ENCODE measurements at regions not wholly inside any gene's neighbourhood (a gene's known extent, or its start where the extent isn't known, plus 50 kb on each side); places are given as distances from the start of the nearest gene placed in this dataset.

DNA sequence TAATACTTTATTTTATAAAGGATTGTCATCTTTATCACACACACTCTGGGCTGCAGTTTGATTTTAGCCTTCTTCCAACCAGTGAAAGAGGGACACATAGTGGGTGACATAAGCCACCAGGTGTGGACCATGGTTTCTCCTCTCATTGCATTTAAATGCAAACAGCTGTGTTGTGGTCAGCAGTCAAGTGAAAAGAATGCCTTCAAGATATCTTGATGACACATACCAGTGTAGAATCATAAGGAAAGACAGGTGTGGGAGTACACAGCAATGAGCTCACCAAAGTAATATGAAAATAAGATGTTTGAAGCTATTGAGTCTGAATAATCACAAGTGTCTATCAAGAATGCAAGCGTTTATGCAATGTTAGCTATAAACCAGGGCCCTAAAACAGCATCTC, 580.0 kb downstream of the XPNPEP1 start:
- no peak overlapping the region for H2AFZ ChIP-seq (ENCODE audit: low read depth, low read length, poor library complexity, severe bottlenecking)
- no peaks in the 10 kb centered on the region for H3K79me2 ChIP-seq (ENCODE audit: insufficient read depth, low read length)
- DNase-seq (ENCODE audit: low read depth, low spot score) (no peak), ATAC-seq (no peak)
- H3K27ac ChIP-seq (ENCODE audit: low read depth, low read length) = no peak overlapping the region
- H4K20me1 ChIP-seq (ENCODE audit: insufficient read depth) = no peaks in the 10 kb centered on the region
- no TSS peak for BruUV-seq (replicated peaks)
- H3K4me2 ChIP-seq (ENCODE audit: low read length) = no peak overlapping the region
- H3K4me3 ChIP-seq (replicated peaks in 1 of 2; ENCODE audit: low read depth in 1 of 2, low read length in 2 of 2) = no peak overlapping the region
- intact Hi-C loops (cut with micrococcal nuclease) = no loop called here
- no peak overlapping the region for H3K9ac ChIP-seq (ENCODE audit: low read length)
- no peaks in the 10 kb centered on the region for H3K9me2 ChIP-seq (ENCODE audit: insufficient read depth)
- ChIA-PET CTCF (no interaction called here), RAD21 (ENCODE audit: low non-redundant PET in 1 of 2, low total read pairs in 2 of 2, uncharacterized antibody in 2 of 2, unreplicated experiment in 2 of 2) (no interaction called here), POLR2A (no interaction called here)
- H3K9me3 ChIP-seq (ENCODE audit: control insufficient read depth in 1 of 2, insufficient read depth in 1 of 2, low read depth in 1 of 2, low read length in 2 of 2) = peaks cover 20 to 53% of the 10 kb centered on the region in 2 experiments; a peak in 2 of 4 replicates
- H3K4me1 ChIP-seq (ENCODE audit: control insufficient read depth in 1 of 2, insufficient read depth in 2 of 2, low read length in 2 of 2) = no peaks in the 10 kb centered on the region
- no peaks in the 10 kb centered on the region for H3K27me3 ChIP-seq (ENCODE audit: insufficient read depth, low read length)
- no peak for TF ChIP-seq ZFX (IDR thresholded peaks at IDR 0.05)
- TF ChIP-seq, protein P1, sequence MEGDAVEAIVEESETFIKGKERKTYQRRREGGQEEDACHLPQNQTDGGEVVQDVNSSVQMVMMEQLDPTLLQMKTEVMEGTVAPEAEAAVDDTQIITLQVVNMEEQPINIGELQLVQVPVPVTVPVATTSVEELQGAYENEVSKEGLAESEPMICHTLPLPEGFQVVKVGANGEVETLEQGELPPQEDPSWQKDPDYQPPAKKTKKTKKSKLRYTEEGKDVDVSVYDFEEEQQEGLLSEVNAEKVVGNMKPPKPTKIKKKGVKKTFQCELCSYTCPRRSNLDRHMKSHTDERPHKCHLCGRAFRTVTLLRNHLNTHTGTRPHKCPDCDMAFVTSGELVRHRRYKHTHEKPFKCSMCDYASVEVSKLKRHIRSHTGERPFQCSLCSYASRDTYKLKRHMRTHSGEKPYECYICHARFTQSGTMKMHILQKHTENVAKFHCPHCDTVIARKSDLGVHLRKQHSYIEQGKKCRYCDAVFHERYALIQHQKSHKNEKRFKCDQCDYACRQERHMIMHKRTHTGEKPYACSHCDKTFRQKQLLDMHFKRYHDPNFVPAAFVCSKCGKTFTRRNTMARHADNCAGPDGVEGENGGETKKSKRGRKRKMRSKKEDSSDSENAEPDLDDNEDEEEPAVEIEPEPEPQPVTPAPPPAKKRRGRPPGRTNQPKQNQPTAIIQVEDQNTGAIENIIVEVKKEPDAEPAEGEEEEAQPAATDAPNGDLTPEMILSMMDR (IDR thresholded peaks at IDR 0.05 in 2 of 3, conservative IDR thresholded peaks at IDR 0.05 in 1 of 3; ENCODE audit: borderline replicate concordance in 1 of 3, insufficient read depth in 1 of 3, low read depth in 2 of 3, low read length in 2 of 3) = no peak
- H3K36me3 ChIP-seq (ENCODE audit: control insufficient read depth in 1 of 2, insufficient read depth in 2 of 2, low read length in 2 of 2) = no peaks in the 10 kb centered on the region

DNA sequence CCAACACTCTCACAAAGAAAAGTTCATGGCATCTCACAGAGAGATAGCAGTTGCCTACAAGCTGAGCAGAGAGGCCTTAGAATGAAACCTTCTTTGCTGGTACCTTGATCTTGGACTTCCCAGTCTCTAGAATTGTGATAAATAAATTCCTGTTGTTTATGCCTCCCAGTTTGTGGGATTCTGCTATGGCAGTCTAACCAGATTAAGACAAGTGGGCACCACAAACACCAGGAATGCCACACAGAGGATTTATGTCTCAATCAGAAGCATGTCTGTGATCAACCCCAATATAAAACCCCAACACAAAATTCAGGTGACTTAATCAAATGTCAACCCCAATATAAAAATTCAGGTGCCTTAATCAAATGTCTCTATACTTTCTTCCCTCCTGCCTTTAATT, 581.3 kb downstream of the XPNPEP1 start:
- H3K27me3 ChIP-seq (ENCODE audit: insufficient read depth, low read length) = no peaks in the 10 kb centered on the region
- H3K4me3 ChIP-seq (replicated peaks in 1 of 2; ENCODE audit: low read depth in 1 of 2, low read length in 2 of 2) = no peak overlapping the region
- intact Hi-C loops (cut with micrococcal nuclease) = no loop called here
- no TSS peak for BruUV-seq (replicated peaks)
- CTCF ChIA-PET = no interaction called here
- H3K4me2 ChIP-seq (ENCODE audit: low read length) = no peak overlapping the region
- RAD21 ChIA-PET (ENCODE audit: low non-redundant PET in 1 of 2, low total read pairs in 2 of 2, uncharacterized antibody in 2 of 2, unreplicated experiment in 2 of 2) = no interaction called here
- no peaks in the 10 kb centered on the region for H3K36me3 ChIP-seq (ENCODE audit: control insufficient read depth in 1 of 2, insufficient read depth in 2 of 2, low read length in 2 of 2)
- POLR2A ChIA-PET = no interaction called here
- H3K9ac ChIP-seq (ENCODE audit: low read length) = no peak overlapping the region
- no peak overlapping the region for H2AFZ ChIP-seq (ENCODE audit: low read depth, low read length, poor library complexity, severe bottlenecking)
- DNase-seq (ENCODE audit: low read depth, low spot score) (no peak), ATAC-seq (no peak)
- H3K9me2 ChIP-seq (ENCODE audit: insufficient read depth) = no peaks in the 10 kb centered on the region
- H3K9me3 ChIP-seq (ENCODE audit: control insufficient read depth in 1 of 2, insufficient read depth in 1 of 2, low read depth in 1 of 2, low read length in 2 of 2) = peaks cover 20 to 49% of the 10 kb centered on the region in 2 experiments; a peak in 2 of 4 replicates
- no peaks in the 10 kb centered on the region for H4K20me1 ChIP-seq (ENCODE audit: insufficient read depth)
- H3K27ac ChIP-seq (ENCODE audit: low read depth, low read length) = no peak overlapping the region
- H3K79me2 ChIP-seq (ENCODE audit: insufficient read depth, low read length) = no peaks in the 10 kb centered on the region
- no peaks in the 10 kb centered on the region for H3K4me1 ChIP-seq (ENCODE audit: control insufficient read depth in 1 of 2, insufficient read depth in 2 of 2, low read length in 2 of 2)
- TF ChIP-seq CEBPB (IDR thresholded peaks at IDR 0.05; ENCODE audit: low read depth) (no peak), CBX3 (IDR thresholded peaks at IDR 0.05; ENCODE audit: low read depth) (no peak), POLR2AphosphoS5 (IDR thresholded peaks at IDR 0.05; ENCODE audit: low read depth, low read length) (no peak), FOSL1 (IDR thresholded peaks at IDR 0.05; ENCODE audit: low read depth) (no peak), SP1 (IDR thresholded peaks at IDR 0.05; ENCODE audit: low read depth) (no peak), EZH2 (IDR thresholded peaks at IDR 0.05) (no peak), RAD21 (IDR thresholded peaks at IDR 0.05; ENCODE audit: low read depth) (no peak)
- TF ChIP-seq, protein P2, sequence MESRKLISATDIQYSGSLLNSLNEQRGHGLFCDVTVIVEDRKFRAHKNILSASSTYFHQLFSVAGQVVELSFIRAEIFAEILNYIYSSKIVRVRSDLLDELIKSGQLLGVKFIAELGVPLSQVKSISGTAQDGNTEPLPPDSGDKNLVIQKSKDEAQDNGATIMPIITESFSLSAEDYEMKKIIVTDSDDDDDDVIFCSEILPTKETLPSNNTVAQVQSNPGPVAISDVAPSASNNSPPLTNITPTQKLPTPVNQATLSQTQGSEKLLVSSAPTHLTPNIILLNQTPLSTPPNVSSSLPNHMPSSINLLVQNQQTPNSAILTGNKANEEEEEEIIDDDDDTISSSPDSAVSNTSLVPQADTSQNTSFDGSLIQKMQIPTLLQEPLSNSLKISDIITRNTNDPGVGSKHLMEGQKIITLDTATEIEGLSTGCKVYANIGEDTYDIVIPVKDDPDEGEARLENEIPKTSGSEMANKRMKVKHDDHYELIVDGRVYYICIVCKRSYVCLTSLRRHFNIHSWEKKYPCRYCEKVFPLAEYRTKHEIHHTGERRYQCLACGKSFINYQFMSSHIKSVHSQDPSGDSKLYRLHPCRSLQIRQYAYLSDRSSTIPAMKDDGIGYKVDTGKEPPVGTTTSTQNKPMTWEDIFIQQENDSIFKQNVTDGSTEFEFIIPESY (IDR thresholded peaks at IDR 0.05; ENCODE audit: extremely low read depth, insufficient replicate concordance, low read length) = no peak
- TF ChIP-seq, protein P3, sequence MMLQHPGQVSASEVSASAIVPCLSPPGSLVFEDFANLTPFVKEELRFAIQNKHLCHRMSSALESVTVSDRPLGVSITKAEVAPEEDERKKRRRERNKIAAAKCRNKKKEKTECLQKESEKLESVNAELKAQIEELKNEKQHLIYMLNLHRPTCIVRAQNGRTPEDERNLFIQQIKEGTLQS (IDR thresholded peaks at IDR 0.05) = no peak
- TF ChIP-seq, protein P4, sequence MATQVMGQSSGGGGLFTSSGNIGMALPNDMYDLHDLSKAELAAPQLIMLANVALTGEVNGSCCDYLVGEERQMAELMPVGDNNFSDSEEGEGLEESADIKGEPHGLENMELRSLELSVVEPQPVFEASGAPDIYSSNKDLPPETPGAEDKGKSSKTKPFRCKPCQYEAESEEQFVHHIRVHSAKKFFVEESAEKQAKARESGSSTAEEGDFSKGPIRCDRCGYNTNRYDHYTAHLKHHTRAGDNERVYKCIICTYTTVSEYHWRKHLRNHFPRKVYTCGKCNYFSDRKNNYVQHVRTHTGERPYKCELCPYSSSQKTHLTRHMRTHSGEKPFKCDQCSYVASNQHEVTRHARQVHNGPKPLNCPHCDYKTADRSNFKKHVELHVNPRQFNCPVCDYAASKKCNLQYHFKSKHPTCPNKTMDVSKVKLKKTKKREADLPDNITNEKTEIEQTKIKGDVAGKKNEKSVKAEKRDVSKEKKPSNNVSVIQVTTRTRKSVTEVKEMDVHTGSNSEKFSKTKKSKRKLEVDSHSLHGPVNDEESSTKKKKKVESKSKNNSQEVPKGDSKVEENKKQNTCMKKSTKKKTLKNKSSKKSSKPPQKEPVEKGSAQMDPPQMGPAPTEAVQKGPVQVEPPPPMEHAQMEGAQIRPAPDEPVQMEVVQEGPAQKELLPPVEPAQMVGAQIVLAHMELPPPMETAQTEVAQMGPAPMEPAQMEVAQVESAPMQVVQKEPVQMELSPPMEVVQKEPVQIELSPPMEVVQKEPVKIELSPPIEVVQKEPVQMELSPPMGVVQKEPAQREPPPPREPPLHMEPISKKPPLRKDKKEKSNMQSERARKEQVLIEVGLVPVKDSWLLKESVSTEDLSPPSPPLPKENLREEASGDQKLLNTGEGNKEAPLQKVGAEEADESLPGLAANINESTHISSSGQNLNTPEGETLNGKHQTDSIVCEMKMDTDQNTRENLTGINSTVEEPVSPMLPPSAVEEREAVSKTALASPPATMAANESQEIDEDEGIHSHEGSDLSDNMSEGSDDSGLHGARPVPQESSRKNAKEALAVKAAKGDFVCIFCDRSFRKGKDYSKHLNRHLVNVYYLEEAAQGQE (IDR thresholded peaks at IDR 0.05; ENCODE audit: low read depth) = no peak

Measured in HCT116 (cell line).